ENCODE measurements at regions not wholly inside any gene's neighbourhood (a gene's known extent, or its start where the extent isn't known, plus 50 kb on each side); places are given as distances from the start of the nearest gene placed in this dataset.

DNA sequence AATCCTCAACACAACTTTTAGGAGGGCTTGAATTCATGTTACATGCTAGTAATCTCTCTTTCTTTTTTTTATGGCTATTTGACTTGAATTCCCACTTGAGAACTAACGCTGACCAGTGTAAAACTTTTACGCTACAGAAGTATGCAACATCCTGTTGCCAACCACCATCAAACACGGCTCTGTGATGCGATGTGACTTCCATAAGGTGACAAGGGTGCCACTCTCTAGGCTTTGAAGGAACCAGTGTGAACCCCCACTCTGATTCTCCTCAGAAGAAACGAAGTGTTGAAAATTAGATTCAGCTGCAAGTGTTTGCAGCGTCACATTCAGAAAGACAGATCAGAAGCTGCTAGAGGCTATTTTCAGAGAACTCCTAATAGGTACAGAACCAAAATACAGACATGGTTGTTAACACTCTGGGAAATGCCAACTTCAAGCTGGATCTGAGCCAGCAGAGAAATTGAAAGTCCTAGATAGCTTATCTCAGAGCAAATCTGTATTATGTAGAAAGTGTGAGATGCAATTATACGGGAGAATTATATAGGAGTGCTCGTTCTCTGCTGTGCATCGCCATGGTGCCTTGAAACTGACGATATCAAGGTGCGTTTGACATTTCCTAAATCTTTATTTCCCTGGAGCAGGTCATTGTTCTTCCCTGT, 271.2 kb downstream of the LPIN1 start:
- TF ChIP-seq, protein P1, sequence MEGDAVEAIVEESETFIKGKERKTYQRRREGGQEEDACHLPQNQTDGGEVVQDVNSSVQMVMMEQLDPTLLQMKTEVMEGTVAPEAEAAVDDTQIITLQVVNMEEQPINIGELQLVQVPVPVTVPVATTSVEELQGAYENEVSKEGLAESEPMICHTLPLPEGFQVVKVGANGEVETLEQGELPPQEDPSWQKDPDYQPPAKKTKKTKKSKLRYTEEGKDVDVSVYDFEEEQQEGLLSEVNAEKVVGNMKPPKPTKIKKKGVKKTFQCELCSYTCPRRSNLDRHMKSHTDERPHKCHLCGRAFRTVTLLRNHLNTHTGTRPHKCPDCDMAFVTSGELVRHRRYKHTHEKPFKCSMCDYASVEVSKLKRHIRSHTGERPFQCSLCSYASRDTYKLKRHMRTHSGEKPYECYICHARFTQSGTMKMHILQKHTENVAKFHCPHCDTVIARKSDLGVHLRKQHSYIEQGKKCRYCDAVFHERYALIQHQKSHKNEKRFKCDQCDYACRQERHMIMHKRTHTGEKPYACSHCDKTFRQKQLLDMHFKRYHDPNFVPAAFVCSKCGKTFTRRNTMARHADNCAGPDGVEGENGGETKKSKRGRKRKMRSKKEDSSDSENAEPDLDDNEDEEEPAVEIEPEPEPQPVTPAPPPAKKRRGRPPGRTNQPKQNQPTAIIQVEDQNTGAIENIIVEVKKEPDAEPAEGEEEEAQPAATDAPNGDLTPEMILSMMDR (IDR thresholded peaks at IDR 0.05) = no peak
- no peak for TF ChIP-seq SMC3 (IDR thresholded peaks at IDR 0.05)

Data from A549 (cell line).